ENCODE measurements at regions not wholly inside any gene's neighbourhood (a gene's known extent, or its start where the extent isn't known, plus 50 kb on each side); places are given as distances from the start of the nearest gene placed in this dataset.
"Not testable (repeated sequence)": the region's sequence is repeated elsewhere in the genome, so short reads cannot be mapped to it uniquely, and the experiment has no call there.

DNA sequence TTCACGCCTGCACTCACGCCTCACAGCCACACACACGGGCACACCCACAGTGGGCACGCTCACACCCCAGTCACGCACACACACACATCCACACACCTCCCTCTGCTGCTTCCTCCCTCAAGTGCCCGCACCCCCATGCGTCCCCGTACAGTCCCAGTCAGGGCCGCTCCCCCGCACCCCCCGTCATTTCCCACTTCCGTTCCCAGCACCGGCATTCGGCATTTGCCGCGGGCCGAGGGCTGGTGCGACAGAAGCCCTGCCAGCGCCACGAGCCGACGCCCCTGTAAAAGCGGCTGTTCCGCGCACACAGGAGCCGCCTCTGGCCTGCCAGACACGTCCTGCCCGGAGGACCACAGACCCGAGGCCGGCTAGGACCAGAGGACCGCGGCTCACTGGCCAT, 4428.0 kb upstream of the TPTE start:
- DNase-seq (ENCODE audit: extremely low read depth, low read depth), result not testable (repeated sequence)

DNA sequence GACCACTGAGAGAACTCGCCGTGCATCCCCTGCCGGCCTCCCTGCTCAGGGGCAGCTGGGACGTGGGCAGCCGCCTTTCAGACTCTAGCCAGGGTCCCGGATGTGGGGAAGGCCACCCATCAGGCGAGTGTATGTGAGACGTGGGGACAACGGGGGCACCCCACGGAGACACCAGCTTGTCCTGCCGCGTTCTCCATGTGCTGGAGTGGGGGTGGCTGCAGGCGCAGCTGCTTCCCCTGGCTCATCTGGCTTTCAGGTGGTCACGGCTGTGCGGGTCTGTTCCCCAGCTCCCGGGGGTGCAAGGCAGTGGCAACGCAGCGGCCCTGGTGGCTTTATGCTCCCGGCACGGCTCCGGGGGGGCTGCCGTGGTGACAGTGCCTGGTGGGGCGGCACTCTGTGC, 4427.5 kb upstream of the TPTE start:
- not testable (repeated sequence) for DNase-seq (ENCODE audit: extremely low read depth, low read depth)

- not testable (repeated sequence) for DNase-seq (ENCODE audit: extremely low read depth, low read depth)
Observed at GRCh38 chr21:6095304-6095703, 4426.1 kb upstream of the TPTE start.

DNA sequence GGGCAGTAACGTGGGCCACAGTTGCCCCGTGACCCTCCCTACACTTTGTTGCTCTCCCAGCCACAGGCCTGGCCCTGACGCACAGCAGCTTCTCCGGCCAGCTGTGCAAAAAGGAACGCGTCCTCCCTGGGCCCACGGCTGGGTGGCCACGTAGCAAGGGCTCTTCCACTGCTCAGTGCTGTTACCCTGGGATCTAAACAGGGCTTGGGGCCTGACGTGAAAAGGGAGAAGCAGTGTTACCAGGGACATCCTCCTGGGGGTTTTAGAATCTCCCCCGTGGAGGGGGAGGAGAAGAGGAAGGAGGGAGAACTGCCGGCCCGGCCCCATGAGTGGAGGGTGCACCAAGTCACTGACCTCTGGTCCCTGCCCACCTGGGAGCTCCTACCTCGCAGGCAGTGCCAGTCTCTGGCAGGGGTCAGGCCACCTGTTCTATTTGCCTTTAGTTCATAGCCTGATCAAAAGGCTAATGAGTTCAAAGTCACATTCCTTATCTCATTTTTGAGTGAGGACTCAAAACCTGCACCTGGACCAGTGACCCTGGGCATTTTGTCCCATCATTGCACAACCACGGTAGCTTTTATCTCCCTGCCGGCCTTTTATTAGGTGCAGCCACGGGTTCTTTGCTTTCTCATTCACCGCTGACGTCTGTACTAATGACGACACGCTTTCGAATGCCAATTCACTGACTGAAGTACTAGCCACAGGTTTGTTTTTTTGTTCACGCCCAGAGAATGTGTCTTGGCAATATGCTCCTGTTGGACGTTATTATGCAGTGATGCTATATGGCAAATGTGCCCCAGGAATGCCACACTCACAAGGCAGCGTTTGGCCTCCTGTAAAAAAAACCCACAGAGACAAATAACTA, 4424.6 kb upstream of the TPTE start:
- not testable (repeated sequence) for DNase-seq (ENCODE audit: extremely low read depth, low read depth)

DNA sequence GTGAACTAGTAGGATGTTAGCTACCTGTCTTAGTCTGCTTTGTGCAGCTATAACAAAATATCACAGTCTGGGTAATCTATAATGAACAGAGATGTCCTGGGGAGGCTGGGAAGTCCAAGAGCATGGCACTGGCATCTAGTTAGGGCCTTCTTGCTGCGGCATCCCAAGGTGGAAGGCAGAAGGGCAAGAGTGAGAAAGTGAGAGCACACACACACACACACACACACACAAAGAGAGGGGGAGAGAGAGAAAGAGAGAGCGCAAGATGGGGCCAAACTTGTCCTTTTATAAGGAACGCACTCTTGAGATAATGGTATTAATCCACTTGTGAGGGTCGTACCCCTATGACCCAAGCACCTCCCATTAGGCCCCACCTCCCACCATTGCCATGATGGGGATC, 4423.6 kb upstream of the TPTE start:
- not testable (repeated sequence) for DNase-seq (ENCODE audit: extremely low read depth, low read depth)

- not testable (repeated sequence) for DNase-seq (ENCODE audit: extremely low read depth, low read depth)
Observed at GRCh38 chr21:6098191-6098935, 4423.0 kb upstream of the TPTE start.

- DNase-seq (ENCODE audit: extremely low read depth, low read depth), result not testable (repeated sequence)
Observed at GRCh38 chr21:6101588-6101987, 4419.8 kb upstream of the TPTE start.

GRCh38 chr21:6104546-6104945, 4416.8 kb upstream of the TPTE start:
- not testable (repeated sequence) for DNase-seq (ENCODE audit: extremely low read depth, low read depth)

- not testable (repeated sequence) for DNase-seq (ENCODE audit: extremely low read depth, low read depth)
Observed at GRCh38 chr21:6106686-6107567, 4414.5 kb upstream of the TPTE start.

- not testable (repeated sequence) for DNase-seq (ENCODE audit: extremely low read depth, low read depth)
Observed at GRCh38 chr21:6108894-6109293, 4412.5 kb upstream of the TPTE start.

DNA sequence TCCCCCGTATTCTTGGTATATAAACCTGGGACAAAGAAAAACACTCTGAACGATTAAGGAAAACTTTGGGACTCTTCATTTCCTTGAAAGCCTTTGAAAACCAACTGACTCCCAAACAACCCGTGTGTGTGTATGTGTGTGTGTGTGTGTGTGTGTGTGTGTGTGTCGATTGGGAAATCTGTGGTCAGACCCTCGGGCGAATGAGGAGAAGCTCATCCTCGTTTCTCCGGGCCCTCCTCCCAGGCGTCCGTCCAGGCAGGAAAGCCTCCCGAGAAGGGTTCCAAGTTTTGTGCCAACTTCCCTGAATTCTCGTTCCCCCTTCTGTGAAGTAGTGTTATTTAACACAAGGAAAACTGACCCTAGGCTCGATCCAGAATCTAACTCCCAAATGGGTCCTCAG, 4411.6 kb upstream of the TPTE start:
- DNase-seq (ENCODE audit: extremely low read depth, low read depth), result peak; percentile 30

- DNase-seq (ENCODE audit: extremely low read depth, low read depth), result not testable (repeated sequence)
Observed at GRCh38 chr21:6110716-6111343, 4410.6 kb upstream of the TPTE start.

- not testable (repeated sequence) for DNase-seq (ENCODE audit: extremely low read depth, low read depth)
Observed at GRCh38 chr21:6111354-6111753, 4410.0 kb upstream of the TPTE start.

DNA sequence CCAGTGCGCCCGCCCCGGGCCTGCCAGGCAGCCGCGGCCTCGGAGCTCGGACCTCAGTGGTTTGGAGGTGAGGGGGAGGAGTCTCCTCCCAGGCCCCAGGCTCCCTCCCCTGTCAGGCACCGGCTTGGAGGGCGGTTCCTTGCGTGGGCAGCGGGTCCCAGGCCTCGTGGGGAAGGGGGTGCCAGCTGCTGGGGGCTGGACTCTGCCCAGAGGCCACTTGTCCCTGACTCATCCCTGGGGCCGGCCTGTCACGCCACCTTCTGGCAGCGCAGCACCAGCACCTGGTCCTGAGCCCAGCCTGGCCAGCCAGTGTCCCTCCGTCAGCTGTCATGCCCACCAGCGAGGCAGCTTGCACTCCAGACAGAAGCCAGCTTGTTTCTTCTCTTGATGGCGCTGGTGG, 4403.0 kb upstream of the TPTE start:
- DNase-seq (ENCODE audit: extremely low read depth, low read depth), result not testable (repeated sequence)

- DNase-seq (ENCODE audit: extremely low read depth, low read depth), result not testable (repeated sequence)
Observed at GRCh38 chr21:6120863-6121262, 4400.5 kb upstream of the TPTE start.

DNA sequence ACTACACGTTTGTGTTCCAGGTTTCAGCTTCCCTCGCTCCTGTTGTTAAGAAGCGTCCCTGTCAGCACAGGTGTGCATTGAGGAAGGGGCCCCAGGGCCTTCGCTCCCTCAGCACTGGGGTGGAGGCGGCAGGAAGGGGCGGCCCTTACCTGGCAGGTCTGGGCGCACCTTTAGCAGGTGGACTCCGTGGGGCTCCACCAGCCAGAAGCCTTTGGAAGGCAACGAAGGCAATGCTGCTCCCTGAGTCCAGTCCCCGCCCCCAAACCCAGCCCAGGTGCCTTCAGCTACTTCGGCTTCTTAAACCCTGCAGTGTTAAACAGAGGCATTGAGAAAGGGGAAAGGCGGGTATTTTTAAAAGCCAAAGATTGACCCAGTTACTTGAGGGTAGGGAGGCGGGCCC, 4398.8 kb upstream of the TPTE start:
- DNase-seq (ENCODE audit: extremely low read depth, low read depth), result not testable (repeated sequence)

DNA sequence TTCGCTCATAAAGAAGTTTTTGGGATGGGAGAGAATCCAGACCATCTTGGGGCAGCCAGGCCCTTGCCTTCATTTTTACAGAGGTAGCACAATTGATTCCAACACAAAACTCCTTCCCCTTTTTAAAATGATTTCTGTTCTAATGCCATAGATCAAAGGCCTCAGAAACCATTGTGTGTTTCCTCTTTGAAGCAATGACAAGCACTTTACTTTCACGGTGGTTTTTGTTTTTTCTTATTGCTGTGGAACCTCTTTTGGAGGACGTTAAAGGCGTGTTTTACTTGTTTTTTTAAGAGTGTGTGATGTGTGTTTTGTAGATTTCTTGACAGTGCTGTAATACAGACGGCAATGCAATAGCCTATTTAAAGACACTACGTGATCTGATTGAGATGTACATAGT, 4398.2 kb upstream of the TPTE start:
- DNase-seq (ENCODE audit: extremely low read depth, low read depth), result not testable (repeated sequence)

GRCh38 chr21:6125549-6126240, 4395.7 kb upstream of the TPTE start:
- DNase-seq (ENCODE audit: extremely low read depth, low read depth), result not testable (repeated sequence)

DNA sequence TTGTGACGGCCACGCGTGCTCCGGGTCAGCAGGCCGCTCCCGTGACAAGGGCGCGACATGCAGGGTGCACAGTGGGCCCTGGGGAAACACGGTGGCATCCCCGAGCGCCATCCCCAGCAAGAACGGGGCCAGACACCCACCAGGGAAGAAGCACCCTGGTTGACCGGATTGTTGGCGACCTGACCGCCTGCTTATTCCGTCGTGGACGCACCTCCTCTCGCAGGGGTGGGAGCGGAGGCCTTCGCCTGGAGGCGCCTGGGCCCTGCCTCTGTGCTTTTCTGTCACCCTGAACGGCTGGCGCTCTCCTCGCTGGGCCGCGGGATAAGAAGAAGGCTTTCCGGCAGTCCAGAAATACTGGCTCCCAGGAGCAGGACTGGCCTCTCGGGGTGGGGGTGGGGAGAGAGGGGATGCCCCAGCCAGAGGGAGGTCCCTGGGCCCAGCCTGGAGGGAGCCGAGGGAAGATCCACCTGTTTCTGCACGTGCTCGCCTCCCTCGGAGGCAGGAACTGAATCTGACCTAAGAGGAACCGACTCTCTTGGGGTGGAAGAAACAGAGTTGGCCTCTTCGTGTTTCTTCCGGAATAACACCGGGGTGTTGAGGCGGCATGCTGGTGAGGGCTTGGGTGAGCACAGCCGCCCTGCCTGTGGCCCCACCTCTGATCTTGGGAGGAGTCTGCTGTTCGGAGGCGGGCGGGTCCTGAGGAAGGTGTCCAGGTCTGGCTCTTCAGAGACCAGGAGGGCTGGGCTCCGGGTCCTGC, 4394.2 kb upstream of the TPTE start:
- not testable (repeated sequence) for DNase-seq (ENCODE audit: extremely low read depth, low read depth)
